H1 (cell line): ENCODE measurements at regions not wholly inside any gene's neighbourhood (a gene's known extent, or its start where the extent isn't known, plus 50 kb on each side); places are given as distances from the start of the nearest gene placed in this dataset.

Source experiments
- CEBPB ChIP-seq: IDR thresholded peaks from 2 replicates; pipeline ENCODE4 v1.6.1; 2012; ENCODE audit warnings: low read depth, low read length
- JUND ChIP-seq: IDR thresholded peaks from 2 replicates; pipeline ENCODE4 v1.6.1; 2011; ENCODE audit warnings: mild to moderate bottlenecking, improper control_type of control experiment, low read length
- SAP30 ChIP-seq: fragments of 300-600 bp; sonication (generic); IDR thresholded peaks from 2 replicates; pipeline ENCODE4 v1.7.1; 2012; ENCODE audit warnings: low read length, moderate library complexity, mild to moderate bottlenecking, inconsistent platforms; ENCODE audit not compliant: insufficient read depth, insufficient replicate concordance
- TAF1 ChIP-seq: IDR thresholded peaks from 2 replicates; pipeline ENCODE4 v1.6.1; 2011; ENCODE audit warnings: mild to moderate bottlenecking, low read depth, low read length
- TEAD4 ChIP-seq: IDR thresholded peaks from 2 replicates; pipeline ENCODE4 v1.6.1; 2012; ENCODE audit warnings: low read depth, low read length, inconsistent platforms, mixed read lengths
- ZNF274 ChIP-seq: IDR thresholded peaks from 2 replicates; pipeline ENCODE4 v1.7.0; 2012; ENCODE audit warnings: low read length, borderline replicate concordance; ENCODE audit errors: extremely low read depth

- no peak for TF ChIP-seq JUND
- TF ChIP-seq TAF1 = no peak
- no peak for TF ChIP-seq ZNF274
- TF ChIP-seq SAP30 = no peak
- no peak for TF ChIP-seq CEBPB
- no peak for TF ChIP-seq TEAD4
Observed at GRCh38 chr13:34467450-34468083, 474.5 kb upstream of the NBEA start (continued).
